ENCODE measurements at regions not wholly inside any gene's neighbourhood (a gene's known extent, or its start where the extent isn't known, plus 50 kb on each side); places are given as distances from the start of the nearest gene placed in this dataset.

- TF ChIP-seq, protein P1, sequence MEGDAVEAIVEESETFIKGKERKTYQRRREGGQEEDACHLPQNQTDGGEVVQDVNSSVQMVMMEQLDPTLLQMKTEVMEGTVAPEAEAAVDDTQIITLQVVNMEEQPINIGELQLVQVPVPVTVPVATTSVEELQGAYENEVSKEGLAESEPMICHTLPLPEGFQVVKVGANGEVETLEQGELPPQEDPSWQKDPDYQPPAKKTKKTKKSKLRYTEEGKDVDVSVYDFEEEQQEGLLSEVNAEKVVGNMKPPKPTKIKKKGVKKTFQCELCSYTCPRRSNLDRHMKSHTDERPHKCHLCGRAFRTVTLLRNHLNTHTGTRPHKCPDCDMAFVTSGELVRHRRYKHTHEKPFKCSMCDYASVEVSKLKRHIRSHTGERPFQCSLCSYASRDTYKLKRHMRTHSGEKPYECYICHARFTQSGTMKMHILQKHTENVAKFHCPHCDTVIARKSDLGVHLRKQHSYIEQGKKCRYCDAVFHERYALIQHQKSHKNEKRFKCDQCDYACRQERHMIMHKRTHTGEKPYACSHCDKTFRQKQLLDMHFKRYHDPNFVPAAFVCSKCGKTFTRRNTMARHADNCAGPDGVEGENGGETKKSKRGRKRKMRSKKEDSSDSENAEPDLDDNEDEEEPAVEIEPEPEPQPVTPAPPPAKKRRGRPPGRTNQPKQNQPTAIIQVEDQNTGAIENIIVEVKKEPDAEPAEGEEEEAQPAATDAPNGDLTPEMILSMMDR (IDR thresholded peaks at IDR 0.05; ENCODE audit: insufficient read depth, low read depth, low read length, missing control alignments), result no peak
- H3K4me3 ChIP-seq (ENCODE audit: low read length), result no peak overlapping the region
- DNase-seq (ENCODE audit: low read depth), result no peak
These were observed 441.0 kb downstream of the TLE4 start for GRCh38 chr9:80012557-80013330.

DNA sequence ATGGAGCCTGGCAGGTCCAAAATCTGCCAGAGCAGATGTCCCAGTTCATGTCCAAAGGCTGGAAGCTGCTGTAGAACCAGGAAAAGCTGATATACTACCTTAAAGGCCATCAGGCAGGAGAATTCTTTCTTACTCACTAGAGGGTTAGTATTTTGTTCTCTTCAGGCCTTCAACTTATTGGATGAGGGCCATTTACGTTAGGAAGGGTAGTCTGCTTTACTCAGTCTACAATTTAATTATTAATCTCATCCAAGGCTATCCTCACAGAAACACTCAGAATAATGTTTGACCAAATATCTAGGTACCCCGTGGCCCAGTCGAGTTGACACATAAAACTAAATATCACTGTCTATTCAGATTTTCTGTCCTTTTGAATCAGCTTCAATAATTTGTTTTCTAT, 437.4 kb downstream of the TLE4 start:
- DNase-seq (ENCODE audit: low read depth), result no peak
- H3K4me3 ChIP-seq (ENCODE audit: low read length), result no peak overlapping the region
- TF ChIP-seq, protein P1 (IDR thresholded peaks at IDR 0.05; ENCODE audit: insufficient read depth, low read depth, low read length, missing control alignments), result no peak

- DNase-seq (ENCODE audit: low read depth), result peak; percentile 29
- TF ChIP-seq, protein P1 (IDR thresholded peaks at IDR 0.05; ENCODE audit: insufficient read depth, low read depth, low read length, missing control alignments), result no peak
These were observed 432.9 kb downstream of the TLE4 start for GRCh38 chr9:80004714-80005113.

DNA sequence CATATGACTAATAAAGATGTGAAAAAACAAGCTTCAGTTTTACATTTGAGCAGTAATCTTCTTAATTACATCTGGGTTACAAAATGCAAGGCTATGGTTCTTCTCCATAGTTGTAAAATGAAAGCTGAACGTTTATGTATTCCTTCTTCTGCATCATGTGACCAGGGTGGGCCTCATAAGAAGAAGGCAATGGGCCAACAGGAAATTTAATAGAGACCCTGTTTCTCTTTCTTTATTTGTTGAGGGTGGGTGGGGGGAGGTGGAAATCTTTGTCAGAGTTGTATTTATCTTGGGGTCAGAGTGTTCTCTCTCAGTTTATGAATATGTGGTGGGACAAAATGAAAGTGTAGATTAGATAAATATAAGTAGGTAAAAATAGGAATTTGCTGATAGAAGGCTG, 418.8 kb downstream of the TLE4 start:
- no peak for DNase-seq (ENCODE audit: low read depth)
- H3K4me3 ChIP-seq (ENCODE audit: low read length), result no peak overlapping the region

More at GRCh38 chr9:80004714-80005113, 432.9 kb downstream of the TLE4 start:
- no peak overlapping the region for H3K4me3 ChIP-seq (ENCODE audit: low read length)

DNA sequence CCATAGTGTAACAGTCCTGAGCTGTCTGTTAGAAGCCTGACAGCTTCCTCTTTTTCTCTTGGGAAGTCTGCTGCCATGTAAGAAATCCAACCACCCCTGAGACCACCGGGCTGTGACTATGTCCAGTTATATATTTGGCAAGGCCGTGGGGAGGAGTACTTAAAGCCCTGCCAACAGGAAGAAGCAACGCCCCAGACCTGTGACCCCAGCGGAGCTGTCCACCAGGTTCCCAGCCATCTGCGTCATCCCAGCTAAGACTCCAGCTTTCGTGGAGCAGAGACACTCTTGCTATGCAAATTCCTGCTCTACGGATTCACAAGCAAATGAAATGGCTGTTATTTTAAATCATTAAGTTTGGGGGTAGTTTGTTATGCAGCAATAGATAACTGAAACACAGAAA, 417.3 kb downstream of the TLE4 start:
- no peak for DNase-seq (ENCODE audit: low read depth)
- TF ChIP-seq, protein P1 (IDR thresholded peaks at IDR 0.05; ENCODE audit: insufficient read depth, low read depth, low read length, missing control alignments), result no peak
- H3K4me3 ChIP-seq (ENCODE audit: low read length), result no peak overlapping the region

More for the DNA sequence above, 418.8 kb downstream of the TLE4 start:
- TF ChIP-seq, protein P1 (IDR thresholded peaks at IDR 0.05; ENCODE audit: insufficient read depth, low read depth, low read length, missing control alignments), result no peak

- no peak for DNase-seq (ENCODE audit: low read depth)
- TF ChIP-seq, protein P1 (IDR thresholded peaks at IDR 0.05; ENCODE audit: insufficient read depth, low read depth, low read length, missing control alignments), result no peak
These were observed 416.4 kb downstream of the TLE4 start for GRCh38 chr9:79988126-79988525.

DNA sequence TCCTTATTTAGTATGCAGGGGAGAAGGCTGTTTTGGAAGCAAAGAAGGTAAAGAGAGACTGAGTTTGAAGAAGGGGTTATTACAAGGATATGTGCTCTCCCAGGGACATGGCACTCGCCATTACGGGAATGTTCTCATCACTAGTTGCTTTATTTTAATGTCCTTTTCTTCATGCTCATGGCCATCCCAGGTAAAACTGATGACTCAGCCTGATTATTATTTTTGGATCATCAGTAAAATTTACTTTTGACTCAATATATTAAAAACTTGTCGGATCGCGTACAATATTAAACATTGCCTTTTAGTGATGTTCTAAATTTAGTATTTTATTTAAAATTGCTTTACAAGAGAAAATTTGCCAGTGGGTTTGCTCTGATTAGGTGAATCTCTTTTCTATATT, 414.7 kb downstream of the TLE4 start:
- H3K4me3 ChIP-seq (ENCODE audit: low read length), result no peak overlapping the region
- TF ChIP-seq, protein P1 (IDR thresholded peaks at IDR 0.05; ENCODE audit: insufficient read depth, low read depth, low read length, missing control alignments), result no peak
- no peak for DNase-seq (ENCODE audit: low read depth)

More at GRCh38 chr9:79988126-79988525, 416.4 kb downstream of the TLE4 start:
- no peak overlapping the region for H3K4me3 ChIP-seq (ENCODE audit: low read length)
